Ishikawa (cell line): ENCODE measurements at regions not wholly inside any gene's neighbourhood (a gene's known extent, or its start where the extent isn't known, plus 50 kb on each side); places are given as distances from the start of the nearest gene placed in this dataset.

Experiments
- EGR1 ChIP-seq: IDR thresholded peaks from 2 replicates; pipeline ENCODE4 v1.6.1; 2012
- NFIC ChIP-seq: IDR thresholded peaks from 2 replicates; pipeline ENCODE4 v1.6.1; 2012
- RAD21 ChIP-seq: IDR thresholded peaks from 2 replicates; pipeline ENCODE4 v1.6.1; 2012; ENCODE audit warnings: low read depth
- TAF1 ChIP-seq: IDR thresholded peaks from 2 replicates; pipeline ENCODE4 v1.6.1; 2012; ENCODE audit warnings: low read depth, mild to moderate bottlenecking
- YY1 ChIP-seq: IDR thresholded peaks from 2 replicates; pipeline ENCODE4 v1.6.1; 2012; ENCODE audit warnings: low read depth
- TF ChIP-seq, protein P1 (sequence below): IDR thresholded peaks from 2 replicates; pipeline ENCODE4 v1.6.1; 2012; ENCODE audit warnings: low read depth, mild to moderate bottlenecking

DNA sequence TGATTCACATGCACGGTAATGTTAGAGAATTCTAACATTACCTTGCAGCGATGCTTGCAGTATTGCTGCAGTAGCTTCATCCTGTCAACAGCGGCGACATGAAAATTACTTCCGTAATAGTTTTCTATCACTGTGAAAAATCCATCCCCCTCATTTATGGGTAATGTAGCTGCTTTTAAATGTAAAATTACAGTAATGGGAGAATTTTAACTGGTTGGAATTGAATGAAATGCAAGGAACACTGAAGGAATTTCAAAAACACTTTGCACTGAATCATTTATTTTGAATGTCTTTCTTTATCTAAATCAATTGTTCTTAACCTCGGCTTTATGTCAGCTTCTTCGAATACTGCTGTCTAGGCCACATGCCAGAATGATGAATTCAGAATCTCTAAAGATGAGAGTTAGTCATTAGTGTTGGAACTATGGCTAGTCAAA, 102.4 kb upstream of the HIVEP1 start:
- TF ChIP-seq, protein P1, sequence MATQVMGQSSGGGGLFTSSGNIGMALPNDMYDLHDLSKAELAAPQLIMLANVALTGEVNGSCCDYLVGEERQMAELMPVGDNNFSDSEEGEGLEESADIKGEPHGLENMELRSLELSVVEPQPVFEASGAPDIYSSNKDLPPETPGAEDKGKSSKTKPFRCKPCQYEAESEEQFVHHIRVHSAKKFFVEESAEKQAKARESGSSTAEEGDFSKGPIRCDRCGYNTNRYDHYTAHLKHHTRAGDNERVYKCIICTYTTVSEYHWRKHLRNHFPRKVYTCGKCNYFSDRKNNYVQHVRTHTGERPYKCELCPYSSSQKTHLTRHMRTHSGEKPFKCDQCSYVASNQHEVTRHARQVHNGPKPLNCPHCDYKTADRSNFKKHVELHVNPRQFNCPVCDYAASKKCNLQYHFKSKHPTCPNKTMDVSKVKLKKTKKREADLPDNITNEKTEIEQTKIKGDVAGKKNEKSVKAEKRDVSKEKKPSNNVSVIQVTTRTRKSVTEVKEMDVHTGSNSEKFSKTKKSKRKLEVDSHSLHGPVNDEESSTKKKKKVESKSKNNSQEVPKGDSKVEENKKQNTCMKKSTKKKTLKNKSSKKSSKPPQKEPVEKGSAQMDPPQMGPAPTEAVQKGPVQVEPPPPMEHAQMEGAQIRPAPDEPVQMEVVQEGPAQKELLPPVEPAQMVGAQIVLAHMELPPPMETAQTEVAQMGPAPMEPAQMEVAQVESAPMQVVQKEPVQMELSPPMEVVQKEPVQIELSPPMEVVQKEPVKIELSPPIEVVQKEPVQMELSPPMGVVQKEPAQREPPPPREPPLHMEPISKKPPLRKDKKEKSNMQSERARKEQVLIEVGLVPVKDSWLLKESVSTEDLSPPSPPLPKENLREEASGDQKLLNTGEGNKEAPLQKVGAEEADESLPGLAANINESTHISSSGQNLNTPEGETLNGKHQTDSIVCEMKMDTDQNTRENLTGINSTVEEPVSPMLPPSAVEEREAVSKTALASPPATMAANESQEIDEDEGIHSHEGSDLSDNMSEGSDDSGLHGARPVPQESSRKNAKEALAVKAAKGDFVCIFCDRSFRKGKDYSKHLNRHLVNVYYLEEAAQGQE = no peak
- TF ChIP-seq RAD21 = no peak
- TF ChIP-seq TAF1 = no peak
- TF ChIP-seq NFIC = no peak
- no peak for TF ChIP-seq EGR1
- no peak for TF ChIP-seq YY1
